H4 (cell line): ENCODE measurements at regions not wholly inside any gene's neighbourhood (a gene's known extent, or its start where the extent isn't known, plus 50 kb on each side); places are given as distances from the start of the nearest gene placed in this dataset.
"Not testable (repeated sequence)": the region's sequence is repeated elsewhere in the genome, so short reads cannot be mapped to it uniquely, and the experiment has no call there.

ENCODE experiments used
- DNase-seq: peaks from one replicate; pipeline ENCODE4 v3.0.0-alpha.2; 2015; ENCODE audit warnings: low spot score

GRCh38 chr9:42656789-42657188 is 473.3 kb downstream of the SPATA31A6 start:
- not testable (repeated sequence) for DNase-seq

DNA sequence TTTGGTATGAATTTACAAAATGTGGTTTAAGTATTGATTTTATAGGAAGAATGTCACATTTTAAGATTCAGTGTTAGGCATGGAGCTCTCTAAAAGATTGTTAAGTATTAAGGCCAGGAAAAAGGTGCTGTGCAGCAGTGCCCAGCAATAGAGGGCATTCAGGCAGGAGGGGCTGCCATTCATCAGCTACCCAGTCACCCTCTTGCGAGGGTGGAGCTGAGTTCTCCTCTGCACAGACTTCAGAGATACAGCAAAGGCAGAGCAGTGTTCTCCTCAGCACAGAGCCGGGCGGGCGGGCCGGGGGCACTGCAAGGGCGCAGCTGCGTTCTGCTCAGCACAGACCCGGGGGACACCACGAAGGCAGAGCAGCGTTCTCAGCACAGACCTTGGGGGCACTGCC is 474.0 kb downstream of the SPATA31A6 start:
- not testable (repeated sequence) for DNase-seq

GRCh38 chr9:42697146-42697545 is 513.7 kb downstream of the SPATA31A6 start:
- DNase-seq, result not testable (repeated sequence)

- DNase-seq, result not testable (repeated sequence)
These were observed 519.4 kb downstream of the SPATA31A6 start for GRCh38 chr9:42702890-42703289.

- DNase-seq, result not testable (repeated sequence)
These were observed 541.7 kb downstream of the SPATA31A6 start for GRCh38 chr9:42724841-42725835.

- DNase-seq, result peak; percentile 83
These were observed 559.8 kb downstream of the SPATA31A6 start for GRCh38 chr9:42743030-42743814.

DNA sequence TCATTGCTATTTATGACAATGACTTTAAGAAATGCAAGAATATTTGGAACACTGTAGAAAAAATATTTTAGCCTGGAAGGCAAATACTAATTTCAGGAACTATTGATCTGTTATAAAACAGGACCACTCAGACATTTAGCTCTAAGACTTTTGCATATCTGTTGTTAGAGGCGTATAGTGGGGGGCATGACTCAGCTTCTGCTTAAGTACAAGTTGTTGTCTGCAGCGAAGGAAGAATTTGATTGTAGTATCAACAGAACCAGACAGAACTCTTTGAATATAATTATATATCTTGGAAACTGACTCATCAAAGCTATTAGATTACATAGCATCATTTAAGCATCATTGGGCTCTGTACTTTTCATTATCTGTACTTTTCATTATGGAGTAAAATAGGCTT is 573.8 kb downstream of the SPATA31A6 start:
- not testable (repeated sequence) for DNase-seq

DNA sequence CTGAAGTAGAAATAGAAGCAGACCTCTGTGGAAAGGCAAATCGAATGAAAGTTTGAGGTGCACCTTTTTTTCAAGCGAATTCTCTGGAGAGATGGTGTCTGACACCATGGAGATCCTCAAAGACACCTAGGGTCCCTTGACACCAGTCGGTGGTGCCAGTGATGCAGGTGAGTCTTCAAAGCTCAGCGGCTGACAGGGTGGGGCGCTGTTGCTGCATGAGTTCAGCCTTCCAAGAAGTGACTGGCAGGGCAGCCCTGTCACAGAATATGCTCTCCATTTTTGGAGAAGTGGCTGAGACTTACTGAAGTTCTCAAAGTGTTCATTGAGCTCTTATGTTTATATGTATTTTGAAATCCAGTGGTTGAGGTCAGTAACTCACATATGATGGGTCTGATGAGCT is 575.9 kb downstream of the SPATA31A6 start:
- not testable (repeated sequence) for DNase-seq

DNA sequence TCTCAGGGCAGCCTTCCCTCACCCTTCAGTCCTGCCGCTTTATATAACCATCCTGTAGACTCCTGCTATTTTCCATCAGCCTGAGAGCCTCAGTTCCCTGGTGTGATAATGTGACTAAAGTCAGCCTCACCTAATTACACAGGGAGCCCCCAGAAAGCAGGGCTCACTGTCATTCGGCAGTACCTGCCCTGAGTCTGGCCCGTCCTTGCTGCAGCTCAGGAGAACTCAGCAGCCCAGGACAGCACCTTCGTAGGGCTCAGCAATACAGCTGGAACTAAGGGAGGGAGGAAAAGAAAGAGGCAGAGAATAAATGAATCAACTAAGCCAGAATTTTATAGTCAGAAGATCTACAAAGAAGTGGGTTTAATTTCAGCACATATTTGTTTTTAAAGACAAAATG is 598.7 kb downstream of the SPATA31A6 start:
- not testable (repeated sequence) for DNase-seq

- DNase-seq, result not testable (repeated sequence)
These were observed 609.3 kb downstream of the SPATA31A6 start for GRCh38 chr9:42792725-42793124.

DNA sequence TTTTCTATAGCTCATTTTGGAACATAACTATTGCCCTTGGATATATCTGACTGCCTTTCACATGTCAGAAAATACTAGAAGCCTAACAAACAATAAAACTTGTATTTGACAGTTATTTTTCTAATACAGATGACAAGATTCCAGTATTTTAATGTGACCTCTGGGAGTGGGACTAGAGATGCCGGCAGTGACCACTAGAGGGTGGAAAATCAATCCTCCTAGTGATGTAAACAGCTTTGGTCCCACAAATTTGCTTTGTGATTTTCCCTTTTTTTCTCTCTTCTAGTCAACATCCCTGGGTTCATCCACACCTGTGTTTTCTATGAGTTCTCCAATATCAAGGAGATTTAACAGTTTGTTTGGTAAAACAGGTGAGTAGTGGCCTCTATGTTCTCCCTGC is 615.1 kb downstream of the SPATA31A6 start:
- not testable (repeated sequence) for DNase-seq

GRCh38 chr9:42802716-42803115 is 619.3 kb downstream of the SPATA31A6 start:
- DNase-seq, result not testable (repeated sequence)

DNA sequence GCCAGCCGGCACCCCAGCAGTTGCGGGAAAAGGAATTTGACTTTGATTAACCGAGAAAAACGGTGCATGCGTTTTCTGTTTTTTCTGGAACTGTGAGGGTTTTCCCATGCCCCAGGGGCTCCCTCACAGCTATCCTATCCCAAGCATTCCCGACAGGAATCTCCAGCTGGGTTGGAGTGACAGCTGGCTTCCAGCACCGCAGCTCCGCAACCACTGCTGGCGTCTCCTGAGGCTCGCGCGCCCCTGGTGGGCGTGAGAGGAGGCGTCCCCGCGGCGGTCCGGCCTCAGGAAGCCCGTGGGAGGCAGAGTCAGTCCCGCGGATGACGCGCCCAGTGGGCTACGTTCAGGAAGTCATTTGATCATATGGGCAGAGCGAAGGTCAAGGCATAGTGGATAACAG is 623.2 kb downstream of the SPATA31A6 start:
- not testable (repeated sequence) for DNase-seq

DNA sequence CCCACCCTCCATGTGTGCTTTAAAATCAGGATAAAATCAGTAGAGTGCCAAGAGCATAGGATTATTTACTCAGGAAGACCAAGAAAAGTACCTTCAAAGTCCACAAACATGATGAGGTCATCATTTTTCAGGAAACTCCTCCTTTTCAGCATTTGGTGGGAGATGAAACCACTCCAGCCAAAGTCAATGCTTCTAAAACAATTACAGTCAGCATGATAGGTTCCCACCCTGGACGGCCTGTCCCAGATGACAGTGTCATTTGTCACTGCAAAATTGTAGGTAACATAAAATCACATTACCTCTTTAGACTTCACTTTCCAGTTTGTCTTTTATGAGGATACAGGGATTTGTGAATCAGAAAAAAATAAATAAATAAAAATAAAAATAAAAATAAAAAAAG is 638.0 kb downstream of the SPATA31A6 start:
- DNase-seq, result not testable (repeated sequence)

- not testable (repeated sequence) for DNase-seq
These were observed 664.7 kb downstream of the SPATA31A6 start for GRCh38 chr9:42848156-42848555.

DNA sequence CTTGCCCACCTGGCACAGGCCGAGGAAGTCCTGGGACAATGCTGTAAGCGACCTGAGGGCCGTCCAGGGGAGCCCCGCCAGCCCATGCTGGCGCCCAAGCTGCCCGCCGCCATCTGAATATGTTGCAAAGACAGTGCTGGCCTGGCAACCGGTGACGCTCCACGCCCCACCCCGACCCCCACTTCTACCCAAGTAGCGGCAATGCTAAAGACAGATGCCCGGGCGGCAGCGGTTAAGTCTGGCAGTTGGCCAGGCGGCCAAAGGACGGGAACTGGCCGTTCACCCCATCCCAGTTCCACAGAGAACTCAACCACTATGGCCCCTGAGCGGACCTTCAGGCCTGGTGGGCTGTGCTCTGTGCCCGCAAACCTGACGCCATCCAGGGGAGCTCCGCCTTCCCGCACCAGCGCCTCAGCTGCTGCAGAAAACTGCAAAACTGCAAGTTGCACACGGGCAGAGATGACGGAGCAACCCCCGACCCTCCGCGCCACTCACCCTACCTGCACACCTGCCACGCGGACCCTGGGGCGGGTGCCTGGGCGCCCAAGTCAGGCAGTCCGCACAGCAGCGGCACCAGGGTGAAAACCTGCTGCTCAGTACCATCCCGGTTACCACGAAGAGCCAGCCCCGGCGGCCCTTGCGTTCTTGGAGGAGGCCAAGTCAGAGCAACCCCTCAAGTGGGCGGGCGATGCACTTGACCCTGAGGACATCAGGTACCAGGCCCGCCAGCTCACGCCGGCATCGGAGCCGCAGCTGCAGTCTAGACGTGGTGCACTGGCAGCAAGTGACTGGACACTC is 667.6 kb downstream of the SPATA31A6 start:
- not testable (repeated sequence) for DNase-seq

- not testable (repeated sequence) for DNase-seq
These were observed 668.2 kb downstream of the SPATA31A6 start for GRCh38 chr9:42851701-42852100.

- DNase-seq, result peak; percentile 60
These were observed 668.9 kb downstream of the SPATA31A6 start for GRCh38 chr9:42852133-42852930.

GRCh38 chr9:42860133-42860532 is 676.7 kb downstream of the SPATA31A6 start:
- DNase-seq, result not testable (repeated sequence)

GRCh38 chr9:42862465-42862864 is 679.0 kb downstream of the SPATA31A6 start:
- not testable (repeated sequence) for DNase-seq
